ENCODE measurements at regions not wholly inside any gene's neighbourhood (a gene's known extent, or its start where the extent isn't known, plus 50 kb on each side); places are given as distances from the start of the nearest gene placed in this dataset.

DNA sequence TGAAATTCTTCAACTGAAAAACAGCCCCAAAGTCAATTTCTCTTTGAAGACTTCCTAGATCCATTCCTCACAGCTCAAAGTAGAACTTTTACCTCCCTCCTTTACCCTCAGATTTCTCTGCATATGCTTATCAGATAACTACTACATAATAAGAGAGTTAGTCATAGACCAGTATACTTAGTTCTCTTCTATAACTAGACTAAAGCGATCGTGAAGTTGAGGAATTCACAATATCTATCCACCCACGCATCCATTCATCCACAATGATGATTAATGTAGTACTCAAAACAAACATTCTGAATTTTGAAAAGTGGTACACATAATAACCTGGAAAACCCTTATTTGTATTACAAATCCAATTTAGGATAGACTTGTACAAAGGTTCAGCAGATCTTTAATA is 800.9 kb upstream of the TENM4 start:
- no peak overlapping the region for H3K4me3 ChIP-seq (ENCODE audit: insufficient read length, low read depth)

DNA sequence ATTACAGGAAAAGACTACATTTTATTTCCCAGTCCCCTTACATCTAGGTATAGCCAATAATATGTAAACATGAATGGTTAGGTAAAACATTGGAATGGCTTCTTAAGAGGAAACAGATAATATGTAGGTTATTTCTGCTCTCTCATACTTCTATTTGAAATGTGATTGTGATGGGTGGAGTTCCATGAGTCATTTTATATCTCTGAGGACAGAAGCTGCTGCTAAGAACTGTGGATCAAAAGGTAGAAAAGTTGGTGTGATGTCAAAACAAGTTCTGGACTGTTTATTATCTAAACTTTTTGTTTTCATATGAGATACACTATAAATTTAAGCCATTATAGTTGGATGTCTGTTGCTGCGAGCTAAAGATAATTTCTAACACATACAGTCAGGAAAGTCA is 799.4 kb upstream of the TENM4 start:
- H3K4me1 ChIP-seq (ENCODE audit: insufficient read depth, insufficient read length): no peaks in the 10 kb centered on the region
- no peaks in the 10 kb centered on the region for H3K36me3 ChIP-seq (ENCODE audit: insufficient read depth, insufficient read length, low read length)
- H3K9me3 ChIP-seq (ENCODE audit: insufficient read depth, low read length): no peaks in the 10 kb centered on the region; the same call in 1 of the 2 replicates
- no peak for DNase-seq (ENCODE audit: low read depth, low spot score)
- no peaks in the 10 kb centered on the region for H3K27me3 ChIP-seq (ENCODE audit: insufficient read depth, insufficient read length)
- TF ChIP-seq ZNF274 (IDR thresholded peaks at IDR 0.05; ENCODE audit: low read depth, low read length): no peak
- no peak for TF ChIP-seq SUZ12 (IDR thresholded peaks at IDR 0.05; ENCODE audit: extremely low read depth, insufficient read depth, insufficient read length)
- TF ChIP-seq YY1 (IDR thresholded peaks at IDR 0.05; ENCODE audit: insufficient read depth, insufficient read length): no peak
- H3K9ac ChIP-seq (ENCODE audit: insufficient read length, low read depth): no peak overlapping the region
- H3K4me3 ChIP-seq (ENCODE audit: insufficient read length, low read depth): no peak overlapping the region

More for the DNA sequence above, 800.9 kb upstream of the TENM4 start:
- Histone ChIP-seq H3K36me3 (ENCODE audit: insufficient read depth, insufficient read length, low read length) (no peaks in the 10 kb centered on the region), H3K9me3 (ENCODE audit: insufficient read depth, low read length) (no peaks in the 10 kb centered on the region; the same call in 1 of the 2 replicates), H3K9ac (ENCODE audit: insufficient read length, low read depth) (no peak overlapping the region), H3K4me1 (ENCODE audit: insufficient read depth, insufficient read length) (no peaks in the 10 kb centered on the region), H3K27me3 (ENCODE audit: insufficient read depth, insufficient read length) (no peaks in the 10 kb centered on the region)
- no peak for DNase-seq (ENCODE audit: low read depth, low spot score)
- TF ChIP-seq ZNF274 (IDR thresholded peaks at IDR 0.05; ENCODE audit: low read depth, low read length) (no peak), YY1 (IDR thresholded peaks at IDR 0.05; ENCODE audit: insufficient read depth, insufficient read length) (no peak), SUZ12 (IDR thresholded peaks at IDR 0.05; ENCODE audit: extremely low read depth, insufficient read depth, insufficient read length) (no peak)

DNA sequence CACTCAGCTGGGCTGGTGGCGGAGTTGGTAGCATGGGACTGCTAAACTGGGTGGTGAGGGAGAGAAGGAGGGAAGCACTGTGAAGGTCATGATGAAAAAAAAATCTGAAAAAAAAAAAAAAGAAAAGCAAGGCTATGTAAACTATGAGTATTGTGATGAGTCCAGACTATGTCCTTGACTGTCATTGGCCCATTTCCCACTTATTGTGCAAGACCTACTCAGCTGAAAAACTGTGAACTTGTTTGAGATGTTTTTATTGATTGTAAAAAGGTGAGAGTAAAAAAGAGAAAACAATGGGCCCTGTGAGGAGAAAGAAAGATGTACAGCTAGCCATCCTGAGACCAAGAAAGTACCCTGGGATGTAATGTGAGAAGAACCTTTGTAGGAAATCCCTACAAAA is 798.4 kb upstream of the TENM4 start:
- Histone ChIP-seq H3K27me3 (ENCODE audit: insufficient read depth, insufficient read length) (no peaks in the 10 kb centered on the region), H3K4me1 (ENCODE audit: insufficient read depth, insufficient read length) (no peaks in the 10 kb centered on the region), H3K4me3 (ENCODE audit: insufficient read length, low read depth) (no peak overlapping the region), H3K9me3 (ENCODE audit: insufficient read depth, low read length) (no peaks in the 10 kb centered on the region; the same call in 1 of the 2 replicates), H3K36me3 (ENCODE audit: insufficient read depth, insufficient read length, low read length) (no peaks in the 10 kb centered on the region), H3K9ac (ENCODE audit: insufficient read length, low read depth) (no peak overlapping the region)
- TF ChIP-seq SUZ12 (IDR thresholded peaks at IDR 0.05; ENCODE audit: extremely low read depth, insufficient read depth, insufficient read length) (no peak), ZNF274 (IDR thresholded peaks at IDR 0.05; ENCODE audit: low read depth, low read length) (no peak), YY1 (IDR thresholded peaks at IDR 0.05; ENCODE audit: insufficient read depth, insufficient read length) (no peak)
- no peak for DNase-seq (ENCODE audit: low read depth, low spot score)

DNA sequence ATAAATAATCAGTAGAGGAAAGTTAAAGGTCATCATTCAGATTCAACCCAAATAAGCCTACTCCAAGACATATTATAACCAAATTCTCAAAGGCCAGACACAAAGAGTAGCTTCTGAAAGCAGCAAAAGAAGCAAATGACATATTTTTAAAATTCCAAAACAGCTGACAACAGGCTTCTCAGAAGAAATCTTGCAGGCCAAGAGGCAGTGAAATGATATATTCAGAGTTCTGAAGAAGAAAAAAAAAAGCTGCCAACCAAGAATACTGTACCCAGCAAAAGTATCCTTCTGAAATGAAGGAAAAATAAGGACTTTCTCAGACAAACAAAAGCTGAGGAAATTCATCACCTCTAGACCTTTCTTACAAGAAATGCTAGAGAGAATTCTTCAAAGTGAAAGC is 787.1 kb upstream of the TENM4 start:
- H3K4me1 ChIP-seq (ENCODE audit: insufficient read depth, insufficient read length): no peaks in the 10 kb centered on the region
- no peak for DNase-seq (ENCODE audit: low read depth, low spot score)
- no peaks in the 10 kb centered on the region for H3K27me3 ChIP-seq (ENCODE audit: insufficient read depth, insufficient read length)
- H3K9ac ChIP-seq (ENCODE audit: insufficient read length, low read depth): no peak overlapping the region
- TF ChIP-seq SUZ12 (IDR thresholded peaks at IDR 0.05; ENCODE audit: extremely low read depth, insufficient read depth, insufficient read length) (no peak), ZNF274 (IDR thresholded peaks at IDR 0.05; ENCODE audit: low read depth, low read length) (no peak), YY1 (IDR thresholded peaks at IDR 0.05; ENCODE audit: insufficient read depth, insufficient read length) (no peak)
- no peaks in the 10 kb centered on the region for H3K36me3 ChIP-seq (ENCODE audit: insufficient read depth, insufficient read length, low read length)
- peaks cover 19% of the 10 kb centered on the region for H3K9me3 ChIP-seq (ENCODE audit: insufficient read depth, low read length)
- no peak overlapping the region for H3K4me3 ChIP-seq (ENCODE audit: insufficient read length, low read depth)

DNA sequence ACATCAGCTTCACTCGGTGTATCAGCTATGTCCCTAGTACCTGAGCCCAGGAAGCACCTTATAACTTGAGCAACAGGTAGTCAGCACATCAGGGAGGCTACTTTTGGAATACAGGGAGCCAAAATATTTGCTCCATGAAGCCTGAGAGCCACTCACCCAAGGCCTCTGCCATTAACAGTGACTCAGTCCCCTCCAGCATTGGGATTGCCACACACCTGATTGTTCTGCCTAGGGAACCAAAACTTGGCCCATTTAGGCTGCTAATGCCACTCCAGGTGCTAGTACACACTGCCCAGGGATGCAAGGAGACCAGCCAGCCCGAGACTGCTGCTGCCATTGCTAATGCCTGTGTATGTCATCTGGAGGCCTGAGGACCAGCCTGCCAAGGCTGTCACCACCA is 773.6 kb upstream of the TENM4 start:
- no peak for DNase-seq (ENCODE audit: low read depth, low spot score)
- no peaks in the 10 kb centered on the region for H3K27me3 ChIP-seq (ENCODE audit: insufficient read depth, insufficient read length)
- H3K4me1 ChIP-seq (ENCODE audit: insufficient read depth, insufficient read length): no peaks in the 10 kb centered on the region
- TF ChIP-seq SUZ12 (IDR thresholded peaks at IDR 0.05; ENCODE audit: extremely low read depth, insufficient read depth, insufficient read length): no peak
- TF ChIP-seq YY1 (IDR thresholded peaks at IDR 0.05; ENCODE audit: insufficient read depth, insufficient read length): no peak
- no peak for TF ChIP-seq ZNF274 (IDR thresholded peaks at IDR 0.05; ENCODE audit: low read depth, low read length)
- H3K4me3 ChIP-seq (ENCODE audit: insufficient read length, low read depth): no peak overlapping the region
- H3K9me3 ChIP-seq (ENCODE audit: insufficient read depth, low read length): no peaks in the 10 kb centered on the region
- H3K36me3 ChIP-seq (ENCODE audit: insufficient read depth, insufficient read length, low read length): no peaks in the 10 kb centered on the region
- H3K9ac ChIP-seq (ENCODE audit: insufficient read length, low read depth): no peak overlapping the region

DNA sequence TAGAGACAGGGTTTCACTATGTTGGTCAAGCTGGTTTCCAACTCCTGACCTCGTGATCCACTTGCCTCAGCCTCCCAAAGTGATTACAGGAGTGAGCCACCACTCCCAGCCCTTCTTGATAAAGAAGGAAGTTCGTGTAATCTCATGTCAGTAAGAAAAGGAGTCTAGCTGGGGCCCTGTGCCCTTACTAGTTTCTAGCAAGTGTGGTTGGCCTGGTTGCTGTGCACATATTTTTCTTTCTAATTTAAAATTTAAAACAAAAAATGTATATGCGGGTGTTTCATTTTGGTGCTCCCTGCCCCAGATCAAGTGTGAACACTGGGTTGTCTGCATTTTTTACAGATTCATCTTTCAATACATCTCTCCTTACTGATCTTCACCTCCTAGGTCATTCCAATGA is 770.8 kb upstream of the TENM4 start:
- Histone ChIP-seq H3K9me3 (ENCODE audit: insufficient read depth, low read length) (no peaks in the 10 kb centered on the region), H3K27me3 (ENCODE audit: insufficient read depth, insufficient read length) (no peaks in the 10 kb centered on the region), H3K4me3 (ENCODE audit: insufficient read length, low read depth) (no peak overlapping the region), H3K4me1 (ENCODE audit: insufficient read depth, insufficient read length) (no peaks in the 10 kb centered on the region), H3K9ac (ENCODE audit: insufficient read length, low read depth) (no peak overlapping the region), H3K36me3 (ENCODE audit: insufficient read depth, insufficient read length, low read length) (no peaks in the 10 kb centered on the region)
- DNase-seq (ENCODE audit: low read depth, low spot score): no peak
- TF ChIP-seq ZNF274 (IDR thresholded peaks at IDR 0.05; ENCODE audit: low read depth, low read length) (no peak), SUZ12 (IDR thresholded peaks at IDR 0.05; ENCODE audit: extremely low read depth, insufficient read depth, insufficient read length) (no peak), YY1 (IDR thresholded peaks at IDR 0.05; ENCODE audit: insufficient read depth, insufficient read length) (no peak)

DNA sequence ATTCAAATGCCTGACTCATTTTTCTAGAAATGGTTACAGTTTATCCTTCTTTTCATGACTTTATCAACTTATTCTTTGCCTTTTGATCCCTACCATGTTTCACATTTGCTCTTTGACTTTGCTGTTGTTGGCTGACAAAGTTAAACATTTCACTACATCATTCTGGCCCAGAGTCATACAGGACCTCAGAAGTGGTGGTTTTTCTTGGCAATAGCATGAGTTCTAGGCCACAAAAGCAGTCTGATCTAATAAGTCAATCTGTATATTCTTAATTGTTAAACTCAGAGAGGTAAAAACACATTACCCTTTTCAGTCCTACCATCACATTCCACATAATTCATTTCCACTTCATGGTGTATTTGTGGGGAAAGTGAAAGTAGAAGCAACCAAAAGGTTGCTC is 763.2 kb upstream of the TENM4 start:
- Histone ChIP-seq H3K4me1 (ENCODE audit: insufficient read depth, insufficient read length) (no peaks in the 10 kb centered on the region), H3K4me3 (ENCODE audit: insufficient read length, low read depth) (no peak overlapping the region)
- no peak for TF ChIP-seq YY1 (IDR thresholded peaks at IDR 0.05; ENCODE audit: insufficient read depth, insufficient read length)
- TF ChIP-seq SUZ12 (IDR thresholded peaks at IDR 0.05; ENCODE audit: extremely low read depth, insufficient read depth, insufficient read length): no peak
- no peak for TF ChIP-seq ZNF274 (IDR thresholded peaks at IDR 0.05; ENCODE audit: low read depth, low read length)

More for the DNA sequence above, 763.2 kb upstream of the TENM4 start:
- no peaks in the 10 kb centered on the region for H3K27me3 ChIP-seq (ENCODE audit: insufficient read depth, insufficient read length)
- H3K9me3 ChIP-seq (ENCODE audit: insufficient read depth, low read length): no peaks in the 10 kb centered on the region
- H3K9ac ChIP-seq (ENCODE audit: insufficient read length, low read depth): no peak overlapping the region
- DNase-seq (ENCODE audit: low read depth, low spot score): no peak
- no peaks in the 10 kb centered on the region for H3K36me3 ChIP-seq (ENCODE audit: insufficient read depth, insufficient read length, low read length)
